ENCODE measurements at regions not wholly inside any gene's neighbourhood (a gene's known extent, or its start where the extent isn't known, plus 50 kb on each side); places are given as distances from the start of the nearest gene placed in this dataset.
A peak's percentile ranks its signal among the peaks of the same experiment; 100 is the strongest.

- DNase-seq, result no peak
These were observed 132.0 kb upstream of the IL12A start for GRCh38 chr3:159856590-159857104.

- no peak for DNase-seq
These were observed 130.8 kb upstream of the IL12A start for GRCh38 chr3:159857840-159858239.

GRCh38 chr3:159858650-159859049 lies 130.0 kb upstream of the IL12A start:
- DNase-seq, result no peak

- no peak for DNase-seq
These were observed 129.2 kb upstream of the IL12A start for GRCh38 chr3:159859424-159859823.

- no peak for DNase-seq
These were observed 128.8 kb upstream of the IL12A start for GRCh38 chr3:159859836-159860235.

GRCh38 chr3:159860269-159861116 lies 128.1 kb upstream of the IL12A start:
- no peak for DNase-seq

GRCh38 chr3:159861369-159861987 lies 127.2 kb upstream of the IL12A start:
- no peak for DNase-seq

GRCh38 chr3:159865041-159865579 lies 123.5 kb upstream of the IL12A start:
- no peak for DNase-seq

- no peak for DNase-seq
These were observed 122.4 kb upstream of the IL12A start for GRCh38 chr3:159866201-159866746.

- no peak for DNase-seq
These were observed 121.3 kb upstream of the IL12A start for GRCh38 chr3:159867372-159867771.

- no peak for DNase-seq
These were observed 117.9 kb upstream of the IL12A start for GRCh38 chr3:159870723-159871122.

GRCh38 chr3:159872374-159873109 lies 116.1 kb upstream of the IL12A start:
- DNase-seq, result no peak

- no peak for DNase-seq
These were observed 113.5 kb upstream of the IL12A start for GRCh38 chr3:159875116-159875515.

- no peak for DNase-seq
These were observed 110.7 kb upstream of the IL12A start for GRCh38 chr3:159877924-159878323.

GRCh38 chr3:159879146-159879545 lies 109.5 kb upstream of the IL12A start:
- no peak for DNase-seq

- DNase-seq, result no peak
These were observed 109.0 kb upstream of the IL12A start for GRCh38 chr3:159879598-159879997.

GRCh38 chr3:159881208-159881607 lies 107.4 kb upstream of the IL12A start:
- DNase-seq, result no peak

GRCh38 chr3:159881828-159882309 lies 106.8 kb upstream of the IL12A start:
- DNase-seq, result peak; percentile 24

- DNase-seq, result no peak
These were observed 106.3 kb upstream of the IL12A start for GRCh38 chr3:159882367-159882766.

GRCh38 chr3:159882790-159883779 lies 105.5 kb upstream of the IL12A start:
- DNase-seq, result peak; percentile 12

GRCh38 chr3:159884661-159885402 lies 103.8 kb upstream of the IL12A start:
- peak; percentile 3 for DNase-seq

All from NCI-H510A (cell line).